WTC11 (cell line): ENCODE measurements at regions not wholly inside any gene's neighbourhood (a gene's known extent, or its start where the extent isn't known, plus 50 kb on each side); places are given as distances from the start of the nearest gene placed in this dataset.
A peak's percentile ranks its signal among the peaks of the same experiment; 100 is the strongest.

Experiments used
- ATAC-seq: fragments of 200-7000 bp; cut with Tn5 transposase; 2 replicates; pipeline ENCODE4 v1.10.0; 2021; ENCODE audit warnings: mild to moderate bottlenecking, moderate library complexity
- CTCF ChIA-PET: fragments of 300-600 bp; sonication (Branson Sonifier 250); formaldehyde crosslinking; loops from one replicate; lab custom pipeline; 2021; ENCODE audit warnings: antibody characterized with exemption; lab: Charles Lee
- POLR2A ChIA-PET: fragments of 350-600 bp; sonication (Branson Sonifier 250); formaldehyde crosslinking; loops from one replicate; lab custom pipeline; 2021; ENCODE audit warnings: antibody characterized with exemption; lab: Charles Lee
- DNase-seq: peaks from one replicate; pipeline ENCODE4 v3.0.0; 2021; ENCODE audit warnings: low spot score
- H3K27ac Mint-ChIP-seq: 2 replicates; pipeline ENCODE4 v1.8.0; 2021; ENCODE audit warnings: mixed read lengths
- H3K27me3 Mint-ChIP-seq: 2 replicates; pipeline ENCODE4 v1.8.0; 2021; ENCODE audit warnings: low read depth, mild to moderate bottlenecking, moderate library complexity, mixed read lengths
- H3K36me3 Mint-ChIP-seq: 2 replicates; pipeline ENCODE4 v1.8.0; 2021; ENCODE audit warnings: mixed read lengths
- H3K4me1 Mint-ChIP-seq: 2 replicates; pipeline ENCODE4 v1.8.0; 2022; ENCODE audit warnings: mixed read lengths
- H3K4me3 Mint-ChIP-seq: 2 replicates; pipeline ENCODE4 v1.8.0; 2021; ENCODE audit warnings: mild to moderate bottlenecking, moderate library complexity, mixed read lengths
- H3K9me3 Mint-ChIP-seq: 2 replicates; pipeline ENCODE4 v1.8.0; 2021; ENCODE audit warnings: mixed read lengths
- ATF1 ChIP-seq: sonication (generic); formaldehyde crosslinking; IDR thresholded peaks from 2 replicates; pipeline ENCODE4 v1.8.1; 2023; ENCODE audit warnings: mild to moderate bottlenecking, moderate library complexity, missing genetic modification reagents
- ESRRA ChIP-seq: sonication (generic); formaldehyde crosslinking; IDR thresholded peaks from 2 replicates; pipeline ENCODE4 v1.8.1; 2022; ENCODE audit warnings: mild to moderate bottlenecking, missing genetic modification reagents, borderline replicate concordance
- ETV6 ChIP-seq: sonication (generic); formaldehyde crosslinking; IDR thresholded peaks from 2 replicates; pipeline ENCODE4 v1.8.1; 2022; ENCODE audit warnings: mild to moderate bottlenecking, missing genetic modification reagents
- FOXJ3 ChIP-seq: sonication (generic); formaldehyde crosslinking; IDR thresholded peaks from 2 replicates; pipeline ENCODE4 v1.9.0; 2021; ENCODE audit warnings: missing genetic modification reagents, mild to moderate bottlenecking, borderline replicate concordance
- FOXK1 ChIP-seq: sonication (generic); formaldehyde crosslinking; IDR thresholded peaks from 2 replicates; pipeline ENCODE4 v1.8.0; 2022; ENCODE audit warnings: mild to moderate bottlenecking, moderate library complexity, missing genetic modification reagents
- GABPB1 ChIP-seq: sonication (generic); formaldehyde crosslinking; IDR thresholded peaks from 2 replicates; pipeline ENCODE4 v1.8.1; 2023; ENCODE audit warnings: mild to moderate bottlenecking, missing genetic modification reagents
- GTF2I ChIP-seq: fragments of 250-450 bp; sonication (Bioruptor Pico); conservative IDR thresholded peaks from 2 replicates; pipeline ENCODE4 v1.4.0; 2021; ENCODE audit warnings: mild to moderate bottlenecking
- HMGA2 ChIP-seq: fragments of 250-450 bp; sonication (Bioruptor Pico); IDR thresholded peaks from 2 replicates; pipeline ENCODE4 v1.4.0; 2021; ENCODE audit warnings: mild to moderate bottlenecking, moderate library complexity
- MXD4 ChIP-seq: fragments of 250-450 bp; sonication (Bioruptor Pico); IDR thresholded peaks from 2 replicates; pipeline ENCODE4 v1.8.0; 2021; ENCODE audit warnings: mild to moderate bottlenecking, moderate library complexity, borderline replicate concordance
- MYBL2 ChIP-seq: sonication (generic); formaldehyde crosslinking; IDR thresholded peaks from 2 replicates; pipeline ENCODE4 v1.8.1; 2023; ENCODE audit warnings: mild to moderate bottlenecking, moderate library complexity, missing genetic modification reagents
- NFATC4 ChIP-seq: fragments of 250-450 bp; sonication (Bioruptor Pico); IDR thresholded peaks from 2 replicates; pipeline ENCODE4 v1.9.0; 2021; ENCODE audit warnings: mild to moderate bottlenecking
- NR3C1 ChIP-seq: sonication (generic); formaldehyde crosslinking; conservative IDR thresholded peaks from 2 replicates; pipeline ENCODE4 v1.8.1; 2023; ENCODE audit warnings: low read depth, mild to moderate bottlenecking, missing genetic modification reagents
- RORB ChIP-seq: fragments of 250-450 bp; sonication (Bioruptor Pico); IDR thresholded peaks from 2 replicates; pipeline ENCODE4 v1.9.0; 2021; ENCODE audit warnings: mild to moderate bottlenecking
- SP1 ChIP-seq: sonication (generic); formaldehyde crosslinking; conservative IDR thresholded peaks from 2 replicates; pipeline ENCODE4 v1.8.1; 2022; ENCODE audit warnings: missing genetic modification reagents
- ZNF219 ChIP-seq: sonication (generic); formaldehyde crosslinking; IDR thresholded peaks from 2 replicates; pipeline ENCODE4 v1.8.0; 2023; ENCODE audit warnings: missing genetic modification reagents, mild to moderate bottlenecking, borderline replicate concordance
- ZNF263 ChIP-seq: sonication (generic); formaldehyde crosslinking; IDR thresholded peaks from 2 replicates; pipeline ENCODE4 v1.8.1; 2022; ENCODE audit warnings: low read depth, mild to moderate bottlenecking, moderate library complexity, missing genetic modification reagents
- ZNF671 ChIP-seq: fragments of 250-450 bp; sonication (Bioruptor Pico); IDR thresholded peaks from 2 replicates; pipeline ENCODE4 v1.8.0; 2021; ENCODE audit warnings: mild to moderate bottlenecking
- TF ChIP-seq, protein P1 (sequence below): fragments of 250-450 bp; sonication (Bioruptor Pico); IDR thresholded peaks from 2 replicates; pipeline ENCODE4 v2.1.2; 2022; ENCODE audit warnings: mild to moderate bottlenecking, moderate library complexity
- TF ChIP-seq, protein P2 (sequence below): sonication (generic); formaldehyde crosslinking; IDR thresholded peaks from 2 replicates; pipeline ENCODE4 v1.8.1; 2023; ENCODE audit warnings: mild to moderate bottlenecking, missing genetic modification reagents, moderate library complexity
- TF ChIP-seq, protein P3 (sequence below): sonication (generic); formaldehyde crosslinking; conservative IDR thresholded peaks from 2 replicates; pipeline ENCODE4 v1.8.1; 2023; ENCODE audit warnings: mild to moderate bottlenecking, low read depth, missing genetic modification reagents, moderate library complexity
- TF ChIP-seq, protein P4 (sequence below): sonication (generic); formaldehyde crosslinking; IDR thresholded peaks from 2 replicates; pipeline ENCODE4 v1.8.0; 2022; ENCODE audit warnings: mild to moderate bottlenecking, missing genetic modification reagents

DNA sequence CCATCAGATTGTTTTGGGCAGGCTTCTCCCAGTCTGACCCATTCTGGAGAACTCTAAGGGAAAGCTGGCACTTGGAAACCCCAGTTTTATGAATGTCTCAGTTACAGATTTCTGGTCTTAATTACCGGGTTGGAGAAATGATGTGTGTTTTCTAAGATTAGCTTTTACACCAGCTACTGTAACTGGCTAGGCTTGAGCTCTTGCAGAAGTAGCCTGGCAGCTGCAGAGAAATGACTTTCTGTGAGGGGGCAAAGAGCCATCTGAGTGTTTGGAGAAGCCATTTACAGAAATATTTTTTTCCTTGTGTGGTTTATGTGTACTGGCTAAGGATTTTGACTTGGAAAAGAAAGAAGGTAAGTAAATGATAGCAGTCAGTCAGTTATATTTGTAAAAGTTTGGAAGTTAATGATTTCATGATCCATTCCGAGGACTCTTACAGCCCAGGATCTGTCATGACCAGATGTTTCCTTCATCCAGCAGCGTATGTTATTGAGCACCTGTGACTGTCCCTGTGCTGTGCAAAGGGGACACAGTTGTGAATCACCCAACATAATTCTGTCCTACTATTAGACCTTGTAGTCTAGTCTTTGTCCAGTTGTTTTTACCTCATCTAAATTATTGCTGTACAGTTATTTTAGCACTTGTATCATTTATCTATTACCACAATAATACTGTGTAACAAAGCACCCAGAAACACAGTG, 53.7 kb upstream of the GDNF start:
- ATAC-seq (no peak), DNase-seq (no peak)
- peaks cover 22% of the 10 kb centered on the region for H3K9me3 Mint-ChIP-seq
- no peak for TF ChIP-seq GTF2I (CRISPR knock-in tag)
- no peak for TF ChIP-seq MXD4 (CRISPR knock-in tag)
- TF ChIP-seq, protein P1, sequence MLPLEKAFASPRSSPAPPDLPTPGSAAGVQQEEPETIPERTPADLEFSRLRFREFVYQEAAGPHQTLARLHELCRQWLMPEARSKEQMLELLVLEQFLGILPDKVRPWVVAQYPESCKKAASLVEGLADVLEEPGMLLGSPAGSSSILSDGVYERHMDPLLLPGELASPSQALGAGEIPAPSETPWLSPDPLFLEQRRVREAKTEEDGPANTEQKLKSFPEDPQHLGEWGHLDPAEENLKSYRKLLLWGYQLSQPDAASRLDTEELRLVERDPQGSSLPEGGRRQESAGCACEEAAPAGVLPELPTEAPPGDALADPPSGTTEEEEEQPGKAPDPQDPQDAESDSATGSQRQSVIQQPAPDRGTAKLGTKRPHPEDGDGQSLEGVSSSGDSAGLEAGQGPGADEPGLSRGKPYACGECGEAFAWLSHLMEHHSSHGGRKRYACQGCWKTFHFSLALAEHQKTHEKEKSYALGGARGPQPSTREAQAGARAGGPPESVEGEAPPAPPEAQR (CRISPR knock-in tag), result no peak
- POLR2A ChIA-PET, result no interaction called here
- no peak overlapping the region for H3K4me3 Mint-ChIP-seq
- no peaks in the 10 kb centered on the region for H3K27me3 Mint-ChIP-seq
- CTCF ChIA-PET, result no interaction called here
- H3K27ac Mint-ChIP-seq, result no peak overlapping the region
- peaks cover 13% of the 10 kb centered on the region for H3K4me1 Mint-ChIP-seq
- no peaks in the 10 kb centered on the region for H3K36me3 Mint-ChIP-seq

DNA sequence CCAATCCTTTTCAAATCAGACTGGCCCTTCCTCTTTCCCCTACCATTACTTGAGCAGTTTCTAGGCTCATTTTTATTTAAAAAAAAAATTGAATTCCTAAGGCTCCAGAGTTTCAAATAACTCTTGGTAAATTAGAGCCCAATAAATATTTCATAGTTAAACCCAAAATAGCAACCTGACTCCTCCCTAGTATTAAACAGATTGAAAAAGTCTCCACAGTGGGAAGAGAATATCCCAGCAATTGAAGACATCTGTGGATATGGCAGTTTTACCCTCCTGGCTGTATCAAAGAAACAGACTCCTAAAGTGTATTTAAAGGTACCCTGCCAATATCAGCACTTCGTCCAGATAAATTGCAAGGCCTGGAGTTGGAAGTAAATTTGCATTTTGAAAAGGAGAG, 52.7 kb upstream of the GDNF start:
- no peak overlapping the region for H3K4me3 Mint-ChIP-seq
- ATAC-seq (no peak), DNase-seq (no peak)
- no peaks in the 10 kb centered on the region for H3K27me3 Mint-ChIP-seq
- H3K27ac Mint-ChIP-seq, result no peak overlapping the region
- no peaks in the 10 kb centered on the region for H3K36me3 Mint-ChIP-seq
- peaks cover 16% of the 10 kb centered on the region for H3K9me3 Mint-ChIP-seq
- TF ChIP-seq SP1 (no peak), ESRRA (CRISPR knock-in tag) (no peak), ZNF263 (no peak), RORB (no peak), FOXJ3 (CRISPR knock-in tag) (no peak), ZNF219 (CRISPR knock-in tag) (no peak), HMGA2 (CRISPR knock-in tag) (no peak), NFATC4 (CRISPR knock-in tag) (no peak)
- TF ChIP-seq, protein P2, sequence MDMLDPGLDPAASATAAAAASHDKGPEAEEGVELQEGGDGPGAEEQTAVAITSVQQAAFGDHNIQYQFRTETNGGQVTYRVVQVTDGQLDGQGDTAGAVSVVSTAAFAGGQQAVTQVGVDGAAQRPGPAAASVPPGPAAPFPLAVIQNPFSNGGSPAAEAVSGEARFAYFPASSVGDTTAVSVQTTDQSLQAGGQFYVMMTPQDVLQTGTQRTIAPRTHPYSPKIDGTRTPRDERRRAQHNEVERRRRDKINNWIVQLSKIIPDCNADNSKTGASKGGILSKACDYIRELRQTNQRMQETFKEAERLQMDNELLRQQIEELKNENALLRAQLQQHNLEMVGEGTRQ (CRISPR knock-in tag), result no peak
- ChIA-PET POLR2A (no interaction called here), CTCF (no interaction called here)
- H3K4me1 Mint-ChIP-seq, result peaks cover 13% of the 10 kb centered on the region

DNA sequence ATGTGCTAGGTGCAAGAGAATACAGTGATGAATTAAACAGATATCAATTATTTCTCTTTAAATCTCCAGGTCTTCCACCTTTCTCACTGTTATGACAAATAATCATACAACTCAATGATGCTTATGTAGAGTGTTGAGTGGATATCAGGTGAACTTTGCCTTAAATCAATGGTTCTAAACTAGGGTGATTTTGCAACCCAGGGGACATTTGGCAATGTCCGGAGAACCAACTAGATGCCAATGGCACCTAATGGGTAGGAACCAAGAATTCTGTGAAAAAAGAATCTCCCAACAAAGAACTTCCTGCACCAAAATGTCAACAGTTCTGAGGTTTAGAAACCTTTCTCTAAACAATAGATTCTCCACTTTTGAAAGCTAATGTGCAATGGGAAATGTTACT, 52.0 kb upstream of the GDNF start:
- H3K4me1 Mint-ChIP-seq, result peaks cover 13% of the 10 kb centered on the region
- H3K36me3 Mint-ChIP-seq, result no peaks in the 10 kb centered on the region
- H3K27me3 Mint-ChIP-seq, result no peaks in the 10 kb centered on the region
- H3K4me3 Mint-ChIP-seq, result no peak overlapping the region
- CTCF ChIA-PET, result no interaction called here
- ATAC-seq (no peak), DNase-seq (no peak)
- peaks cover 18% of the 10 kb centered on the region for H3K9me3 Mint-ChIP-seq
- TF ChIP-seq GABPB1 (CRISPR knock-in tag), result no peak
- POLR2A ChIA-PET, result no interaction called here
- no peak overlapping the region for H3K27ac Mint-ChIP-seq

DNA sequence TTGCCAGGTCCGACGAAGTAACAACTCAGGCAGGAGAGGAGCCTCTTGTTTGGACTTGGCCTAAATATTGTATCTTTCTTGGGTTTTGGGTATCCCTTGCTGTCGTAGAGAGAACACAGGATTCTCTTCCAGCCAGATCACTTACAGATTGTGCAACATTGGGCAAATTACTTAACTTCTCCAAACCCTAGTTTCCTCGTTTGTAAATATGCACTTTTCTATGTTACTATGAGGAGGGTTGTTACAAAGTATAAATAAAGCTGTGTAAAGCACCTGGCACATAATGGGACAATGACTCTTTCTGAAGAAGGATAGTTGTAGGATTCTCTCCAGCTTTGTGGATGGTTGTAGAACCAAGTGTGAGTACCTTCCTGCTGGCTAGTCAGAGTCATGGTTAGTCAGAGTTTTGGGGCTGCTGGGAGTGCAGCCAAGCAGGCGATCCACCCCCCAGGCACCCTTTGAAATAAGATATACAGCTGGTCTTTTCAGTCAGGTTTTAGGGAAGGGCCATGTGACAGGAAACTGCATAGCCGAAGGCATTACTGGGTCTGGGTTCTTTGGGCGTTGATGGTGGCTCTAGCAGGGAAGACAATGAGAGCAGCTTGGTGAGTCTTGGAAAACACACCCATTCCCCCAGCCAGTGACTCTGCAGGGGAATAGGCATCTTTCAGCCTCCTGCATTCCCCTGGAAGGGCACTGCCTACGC, 49.9 kb upstream of the GDNF start:
- H3K4me3 Mint-ChIP-seq, result no peak overlapping the region
- ChIA-PET POLR2A (no interaction called here), CTCF (no interaction called here)
- no peaks in the 10 kb centered on the region for H3K27me3 Mint-ChIP-seq
- H3K36me3 Mint-ChIP-seq, result no peaks in the 10 kb centered on the region
- ATAC-seq (peak; percentile 76), DNase-seq (no peak)
- H3K4me1 Mint-ChIP-seq, result peaks cover 10% of the 10 kb centered on the region
- peaks cover 26% of the 10 kb centered on the region for H3K9me3 Mint-ChIP-seq
- H3K27ac Mint-ChIP-seq, result no peak overlapping the region
- TF ChIP-seq ETV6 (no peak), GABPB1 (CRISPR knock-in tag) (no peak), ATF1 (CRISPR knock-in tag) (no peak), FOXK1 (CRISPR knock-in tag) (no peak), SP1 (no peak), MYBL2 (CRISPR knock-in tag) (no peak), ZNF671 (CRISPR knock-in tag) (no peak), NR3C1 (no peak)
- TF ChIP-seq, protein P3, sequence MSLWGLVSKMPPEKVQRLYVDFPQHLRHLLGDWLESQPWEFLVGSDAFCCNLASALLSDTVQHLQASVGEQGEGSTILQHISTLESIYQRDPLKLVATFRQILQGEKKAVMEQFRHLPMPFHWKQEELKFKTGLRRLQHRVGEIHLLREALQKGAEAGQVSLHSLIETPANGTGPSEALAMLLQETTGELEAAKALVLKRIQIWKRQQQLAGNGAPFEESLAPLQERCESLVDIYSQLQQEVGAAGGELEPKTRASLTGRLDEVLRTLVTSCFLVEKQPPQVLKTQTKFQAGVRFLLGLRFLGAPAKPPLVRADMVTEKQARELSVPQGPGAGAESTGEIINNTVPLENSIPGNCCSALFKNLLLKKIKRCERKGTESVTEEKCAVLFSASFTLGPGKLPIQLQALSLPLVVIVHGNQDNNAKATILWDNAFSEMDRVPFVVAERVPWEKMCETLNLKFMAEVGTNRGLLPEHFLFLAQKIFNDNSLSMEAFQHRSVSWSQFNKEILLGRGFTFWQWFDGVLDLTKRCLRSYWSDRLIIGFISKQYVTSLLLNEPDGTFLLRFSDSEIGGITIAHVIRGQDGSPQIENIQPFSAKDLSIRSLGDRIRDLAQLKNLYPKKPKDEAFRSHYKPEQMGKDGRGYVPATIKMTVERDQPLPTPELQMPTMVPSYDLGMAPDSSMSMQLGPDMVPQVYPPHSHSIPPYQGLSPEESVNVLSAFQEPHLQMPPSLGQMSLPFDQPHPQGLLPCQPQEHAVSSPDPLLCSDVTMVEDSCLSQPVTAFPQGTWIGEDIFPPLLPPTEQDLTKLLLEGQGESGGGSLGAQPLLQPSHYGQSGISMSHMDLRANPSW, result no peak
- TF ChIP-seq, protein P4, sequence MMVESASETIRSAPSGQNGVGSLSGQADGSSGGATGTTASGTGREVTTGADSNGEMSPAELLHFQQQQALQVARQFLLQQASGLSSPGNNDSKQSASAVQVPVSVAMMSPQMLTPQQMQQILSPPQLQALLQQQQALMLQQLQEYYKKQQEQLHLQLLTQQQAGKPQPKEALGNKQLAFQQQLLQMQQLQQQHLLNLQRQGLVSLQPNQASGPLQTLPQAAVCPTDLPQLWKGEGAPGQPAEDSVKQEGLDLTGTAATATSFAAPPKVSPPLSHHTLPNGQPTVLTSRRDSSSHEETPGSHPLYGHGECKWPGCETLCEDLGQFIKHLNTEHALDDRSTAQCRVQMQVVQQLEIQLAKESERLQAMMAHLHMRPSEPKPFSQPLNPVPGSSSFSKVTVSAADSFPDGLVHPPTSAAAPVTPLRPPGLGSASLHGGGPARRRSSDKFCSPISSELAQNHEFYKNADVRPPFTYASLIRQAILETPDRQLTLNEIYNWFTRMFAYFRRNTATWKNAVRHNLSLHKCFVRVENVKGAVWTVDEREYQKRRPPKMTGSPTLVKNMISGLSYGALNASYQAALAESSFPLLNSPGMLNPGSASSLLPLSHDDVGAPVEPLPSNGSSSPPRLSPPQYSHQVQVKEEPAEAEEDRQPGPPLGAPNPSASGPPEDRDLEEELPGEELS (CRISPR knock-in tag), result no peak
